ENCODE measurements at regions not wholly inside any gene's neighbourhood (a gene's known extent, or its start where the extent isn't known, plus 50 kb on each side); places are given as distances from the start of the nearest gene placed in this dataset.

DNA sequence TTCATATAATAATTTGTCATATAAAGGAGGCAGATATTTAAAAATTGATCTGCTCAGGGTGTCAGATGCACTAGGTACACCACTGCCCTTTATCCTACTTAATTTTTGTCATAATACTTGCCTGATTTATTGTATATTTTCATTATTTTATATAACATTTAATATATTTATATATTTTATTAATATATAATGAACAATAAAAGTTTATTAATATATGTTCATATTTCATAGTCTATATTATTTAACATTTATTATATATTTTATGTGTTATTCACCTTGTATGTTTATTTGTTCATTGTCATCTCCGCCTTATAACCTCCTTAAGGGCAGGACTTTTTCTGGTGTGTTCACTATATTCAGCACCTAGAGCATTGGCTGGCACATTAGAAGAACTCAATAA, 232.4 kb upstream of the AMIGO2 start:
- no TSS peak for BruUV-seq (replicated peaks)
- CTCF ChIA-PET (ENCODE audit: low intra/inter-chr PET ratio, low total read pairs): no interaction called here
- ATAC-seq (no peak), DNase-seq (ENCODE audit: low spot score) (no peak), FAIRE-seq (no peak)
- Histone ChIP-seq H3K4me2 (ENCODE audit: low read depth, low read length) (no peak overlapping the region), H3K27me3 (ENCODE audit: control insufficient read depth in 1 of 2, insufficient read depth in 2 of 2, low read length in 2 of 2) (no peaks in the 10 kb centered on the region; a peak in 1 of 5 replicates), H3K27ac (ENCODE audit: extremely low read length, insufficient read depth, low read length) (no peak overlapping the region), H4K20me1 (ENCODE audit: insufficient read depth, low read length) (no peaks in the 10 kb centered on the region), H3K79me2 (ENCODE audit: insufficient read depth, low read length) (no peaks in the 10 kb centered on the region), H3K4me1 (ENCODE audit: insufficient read depth, low read length) (peaks cover 6% of the 10 kb centered on the region; the same call in 1 of the 2 replicates), H3K4me3 (replicated peaks in 1 of 3; ENCODE audit: insufficient read depth in 1 of 3, low read depth in 2 of 3, low read length in 3 of 3) (no peak overlapping the region), H2AFZ (ENCODE audit: low read length) (no peak overlapping the region), H3K36me3 (replicated peaks in 1 of 2; ENCODE audit: control insufficient read depth in 1 of 2, insufficient read depth in 2 of 2, low read length in 2 of 2) (no peaks in the 10 kb centered on the region), H3K9ac (ENCODE audit: insufficient read depth, low read depth, low read length) (no peak overlapping the region), H3K9me3 (ENCODE audit: low read length) (no peaks in the 10 kb centered on the region)
- intact Hi-C loops (cut with micrococcal nuclease; ENCODE audit: unreplicated experiment): no loop called here
- POLR2A ChIA-PET: no interaction called here
- 92% methylated on average over 1 of the region's 1 CpG for WGBS (ENCODE audit: low lambda C conversion rate)
- in situ Hi-C loops (cut with HindIII; ENCODE audit: extremely low pct_ligation_motif_present, low pct_unique_long_range_greater_than_20kb): loop anchor here (25.0 kb wide), 1 partner anchor 975 kb away; no protein-coding TSS in a partner anchor
- no peak for TF ChIP-seq RARG (CRISPR knock-in tag; IDR thresholded peaks at IDR 0.05; ENCODE audit: low read depth)
- TF ChIP-seq FOSL2 (CRISPR knock-in tag; IDR thresholded peaks at IDR 0.05): no peak
- no peak for TF ChIP-seq ZFP36 (IDR thresholded peaks at IDR 0.05; ENCODE audit: borderline replicate concordance, low read depth, low read length, partially characterized antibody)
- TF ChIP-seq, protein P1, sequence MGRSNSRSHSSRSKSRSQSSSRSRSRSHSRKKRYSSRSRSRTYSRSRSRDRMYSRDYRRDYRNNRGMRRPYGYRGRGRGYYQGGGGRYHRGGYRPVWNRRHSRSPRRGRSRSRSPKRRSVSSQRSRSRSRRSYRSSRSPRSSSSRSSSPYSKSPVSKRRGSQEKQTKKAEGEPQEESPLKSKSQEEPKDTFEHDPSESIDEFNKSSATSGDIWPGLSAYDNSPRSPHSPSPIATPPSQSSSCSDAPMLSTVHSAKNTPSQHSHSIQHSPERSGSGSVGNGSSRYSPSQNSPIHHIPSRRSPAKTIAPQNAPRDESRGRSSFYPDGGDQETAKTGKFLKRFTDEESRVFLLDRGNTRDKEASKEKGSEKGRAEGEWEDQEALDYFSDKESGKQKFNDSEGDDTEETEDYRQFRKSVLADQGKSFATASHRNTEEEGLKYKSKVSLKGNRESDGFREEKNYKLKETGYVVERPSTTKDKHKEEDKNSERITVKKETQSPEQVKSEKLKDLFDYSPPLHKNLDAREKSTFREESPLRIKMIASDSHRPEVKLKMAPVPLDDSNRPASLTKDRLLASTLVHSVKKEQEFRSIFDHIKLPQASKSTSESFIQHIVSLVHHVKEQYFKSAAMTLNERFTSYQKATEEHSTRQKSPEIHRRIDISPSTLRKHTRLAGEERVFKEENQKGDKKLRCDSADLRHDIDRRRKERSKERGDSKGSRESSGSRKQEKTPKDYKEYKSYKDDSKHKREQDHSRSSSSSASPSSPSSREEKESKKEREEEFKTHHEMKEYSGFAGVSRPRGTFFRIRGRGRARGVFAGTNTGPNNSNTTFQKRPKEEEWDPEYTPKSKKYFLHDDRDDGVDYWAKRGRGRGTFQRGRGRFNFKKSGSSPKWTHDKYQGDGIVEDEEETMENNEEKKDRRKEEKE (IDR thresholded peaks at IDR 0.05): no peak
- TF ChIP-seq U2AF2 (IDR thresholded peaks at IDR 0.05; ENCODE audit: low read depth, low read length): no peak
- no peak for TF ChIP-seq ZNF614 (CRISPR knock-in tag; IDR thresholded peaks at IDR 0.05; ENCODE audit: borderline replicate concordance)
- TF ChIP-seq, protein P2, sequence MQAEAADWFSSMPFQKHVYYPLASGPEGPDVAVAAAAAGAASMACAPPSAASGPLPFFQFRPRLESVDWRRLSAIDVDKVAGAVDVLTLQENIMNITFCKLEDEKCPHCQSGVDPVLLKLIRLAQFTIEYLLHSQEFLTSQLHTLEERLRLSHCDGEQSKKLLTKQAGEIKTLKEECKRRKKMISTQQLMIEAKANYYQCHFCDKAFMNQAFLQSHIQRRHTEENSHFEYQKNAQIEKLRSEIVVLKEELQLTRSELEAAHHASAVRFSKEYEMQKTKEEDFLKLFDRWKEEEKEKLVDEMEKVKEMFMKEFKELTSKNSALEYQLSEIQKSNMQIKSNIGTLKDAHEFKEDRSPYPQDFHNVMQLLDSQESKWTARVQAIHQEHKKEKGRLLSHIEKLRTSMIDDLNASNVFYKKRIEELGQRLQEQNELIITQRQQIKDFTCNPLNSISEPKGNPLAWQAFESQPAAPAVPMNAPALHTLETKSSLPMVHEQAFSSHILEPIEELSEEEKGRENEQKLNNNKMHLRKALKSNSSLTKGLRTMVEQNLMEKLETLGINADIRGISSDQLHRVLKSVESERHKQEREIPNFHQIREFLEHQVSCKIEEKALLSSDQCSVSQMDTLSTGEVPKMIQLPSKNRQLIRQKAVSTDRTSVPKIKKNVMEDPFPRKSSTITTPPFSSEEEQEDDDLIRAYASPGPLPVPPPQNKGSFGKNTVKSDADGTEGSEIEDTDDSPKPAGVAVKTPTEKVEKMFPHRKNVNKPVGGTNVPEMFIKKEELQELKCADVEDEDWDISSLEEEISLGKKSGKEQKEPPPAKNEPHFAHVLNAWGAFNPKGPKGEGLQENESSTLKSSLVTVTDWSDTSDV (CRISPR knock-in tag; IDR thresholded peaks at IDR 0.05): no peak
- TF ChIP-seq, protein P3, sequence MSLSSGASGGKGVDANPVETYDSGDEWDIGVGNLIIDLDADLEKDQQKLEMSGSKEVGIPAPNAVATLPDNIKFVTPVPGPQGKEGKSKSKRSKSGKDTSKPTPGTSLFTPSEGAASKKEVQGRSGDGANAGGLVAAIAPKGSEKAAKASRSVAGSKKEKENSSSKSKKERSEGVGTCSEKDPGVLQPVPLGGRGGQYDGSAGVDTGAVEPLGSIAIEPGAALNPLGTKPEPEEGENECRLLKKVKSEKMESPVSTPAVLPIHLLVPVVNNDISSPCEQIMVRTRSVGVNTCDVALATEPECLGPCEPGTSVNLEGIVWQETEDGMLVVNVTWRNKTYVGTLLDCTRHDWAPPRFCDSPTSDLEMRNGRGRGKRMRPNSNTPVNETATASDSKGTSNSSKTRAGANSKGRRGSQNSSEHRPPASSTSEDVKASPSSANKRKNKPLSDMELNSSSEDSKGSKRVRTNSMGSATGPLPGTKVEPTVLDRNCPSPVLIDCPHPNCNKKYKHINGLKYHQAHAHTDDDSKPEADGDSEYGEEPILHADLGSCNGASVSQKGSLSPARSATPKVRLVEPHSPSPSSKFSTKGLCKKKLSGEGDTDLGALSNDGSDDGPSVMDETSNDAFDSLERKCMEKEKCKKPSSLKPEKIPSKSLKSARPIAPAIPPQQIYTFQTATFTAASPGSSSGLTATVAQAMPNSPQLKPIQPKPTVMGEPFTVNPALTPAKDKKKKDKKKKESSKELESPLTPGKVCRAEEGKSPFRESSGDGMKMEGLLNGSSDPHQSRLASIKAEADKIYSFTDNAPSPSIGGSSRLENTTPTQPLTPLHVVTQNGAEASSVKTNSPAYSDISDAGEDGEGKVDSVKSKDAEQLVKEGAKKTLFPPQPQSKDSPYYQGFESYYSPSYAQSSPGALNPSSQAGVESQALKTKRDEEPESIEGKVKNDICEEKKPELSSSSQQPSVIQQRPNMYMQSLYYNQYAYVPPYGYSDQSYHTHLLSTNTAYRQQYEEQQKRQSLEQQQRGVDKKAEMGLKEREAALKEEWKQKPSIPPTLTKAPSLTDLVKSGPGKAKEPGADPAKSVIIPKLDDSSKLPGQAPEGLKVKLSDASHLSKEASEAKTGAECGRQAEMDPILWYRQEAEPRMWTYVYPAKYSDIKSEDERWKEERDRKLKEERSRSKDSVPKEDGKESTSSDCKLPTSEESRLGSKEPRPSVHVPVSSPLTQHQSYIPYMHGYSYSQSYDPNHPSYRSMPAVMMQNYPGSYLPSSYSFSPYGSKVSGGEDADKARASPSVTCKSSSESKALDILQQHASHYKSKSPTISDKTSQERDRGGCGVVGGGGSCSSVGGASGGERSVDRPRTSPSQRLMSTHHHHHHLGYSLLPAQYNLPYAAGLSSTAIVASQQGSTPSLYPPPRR (CRISPR knock-in tag; IDR thresholded peaks at IDR 0.05; ENCODE audit: borderline replicate concordance): no peak
- TF ChIP-seq ZSCAN31 (CRISPR knock-in tag; IDR thresholded peaks at IDR 0.05; ENCODE audit: low read depth): no peak
- TF ChIP-seq ZNF460 (CRISPR knock-in tag; IDR thresholded peaks at IDR 0.05; ENCODE audit: borderline replicate concordance): no peak
- no peak for TF ChIP-seq ZNF619 (CRISPR knock-in tag; IDR thresholded peaks at IDR 0.05)
- TF ChIP-seq RBM22 (optimal IDR thresholded peaks at IDR 0.05; ENCODE audit: low read length): no peak
- TF ChIP-seq SIX1 (CRISPR knock-in tag; IDR thresholded peaks at IDR 0.05; ENCODE audit: borderline replicate concordance): no peak
- TF ChIP-seq, protein P4, sequence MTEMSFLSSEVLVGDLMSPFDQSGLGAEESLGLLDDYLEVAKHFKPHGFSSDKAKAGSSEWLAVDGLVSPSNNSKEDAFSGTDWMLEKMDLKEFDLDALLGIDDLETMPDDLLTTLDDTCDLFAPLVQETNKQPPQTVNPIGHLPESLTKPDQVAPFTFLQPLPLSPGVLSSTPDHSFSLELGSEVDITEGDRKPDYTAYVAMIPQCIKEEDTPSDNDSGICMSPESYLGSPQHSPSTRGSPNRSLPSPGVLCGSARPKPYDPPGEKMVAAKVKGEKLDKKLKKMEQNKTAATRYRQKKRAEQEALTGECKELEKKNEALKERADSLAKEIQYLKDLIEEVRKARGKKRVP (CRISPR knock-in tag; IDR thresholded peaks at IDR 0.05): no peak

Data from HepG2 (cell line).